PC-3 (cell line): ENCODE measurements at regions not wholly inside any gene's neighbourhood (a gene's known extent, or its start where the extent isn't known, plus 50 kb on each side); places are given as distances from the start of the nearest gene placed in this dataset.

ENCODE experiments used
- CTCF ChIP-seq: fragments of 300-600 bp; sonication (generic); conservative IDR thresholded peaks from 2 replicates; pipeline ENCODE4 v1.5.1; 2017; ENCODE audit warnings: antibody characterized with exemption, low read depth, mild to moderate bottlenecking, low read length
- EZH2 ChIP-seq: fragments of 300-600 bp; sonication (generic); IDR thresholded peaks from one replicate; pipeline ENCODE4 v1.6.1; 2017; ENCODE audit warnings: antibody characterized with exemption, mild to moderate bottlenecking, low read length; ENCODE audit not compliant: unreplicated experiment

GRCh38 chr16:85239871-85240270 is 127.6 kb upstream of the CIBAR2 start:
- TF ChIP-seq CTCF: no peak
- no peak for TF ChIP-seq EZH2
